ENCODE measurements at regions not wholly inside any gene's neighbourhood (a gene's known extent, or its start where the extent isn't known, plus 50 kb on each side); places are given as distances from the start of the nearest gene placed in this dataset.

DNA sequence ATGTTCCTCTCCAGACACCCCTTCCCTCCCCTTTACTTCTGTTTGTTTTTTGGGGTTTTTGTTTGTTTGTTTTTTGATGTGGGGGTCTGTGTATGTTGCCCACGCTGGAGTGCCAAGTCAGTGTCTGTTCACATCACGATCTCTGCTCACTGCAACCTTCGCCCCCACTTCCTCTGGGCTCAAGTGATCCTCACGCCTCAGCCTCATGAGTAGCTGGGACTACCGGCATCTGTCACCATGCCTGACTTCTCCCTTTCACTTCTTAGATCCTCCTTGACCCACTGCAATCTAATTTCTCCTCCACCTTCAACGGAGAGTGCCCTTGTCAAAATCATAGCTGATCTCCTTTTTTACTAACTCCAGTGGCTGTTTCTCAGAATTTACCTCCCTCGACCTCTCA is 100.7 kb upstream of the KIF26B start:
- no peak for TF ChIP-seq CTCF (IDR thresholded peaks at IDR 0.05)
- TF ChIP-seq POLR2A (IDR thresholded peaks at IDR 0.05): no peak

Data from tibial nerve (tissue), 3 donors.